Keratinocyte (primary cell): ENCODE measurements at regions not wholly inside any gene's neighbourhood (a gene's known extent, or its start where the extent isn't known, plus 50 kb on each side); places are given as distances from the start of the nearest gene placed in this dataset.

Experiments used
- CTCF ChIP-seq, 3 experiments: IDR thresholded peaks in 1 of 3; conservative IDR thresholded peaks in 1 of 3; optimal IDR thresholded peaks in 1 of 3; 2 replicates in 2 of 3; 3 replicates in 1 of 3; pipeline versions ENCODE3 to v1.5.1; 2011; ENCODE audit warnings: low read length in 3 of 3, mild to moderate bottlenecking in 3 of 3, moderate library complexity in 2 of 3, control low read depth in 1 of 3, inconsistent platforms in 1 of 3; ENCODE audit not compliant: insufficient read depth in 2 of 3; ENCODE audit errors: extremely low read depth in 1 of 3
- EZH2 ChIP-seq: IDR thresholded peaks from one replicate; pipeline ENCODE4 v1.6.1; 2012; ENCODE audit warnings: inconsistent platforms, mild to moderate bottlenecking, low read length, moderate library complexity

GRCh38 chr2:147543056-147543455 is 301.8 kb upstream of the ACVR2A start:
- TF ChIP-seq CTCF (optimal IDR thresholded peaks at IDR 0.05 in 1 of 3, IDR thresholded peaks at IDR 0.05 in 1 of 3, conservative IDR thresholded peaks at IDR 0.05 in 1 of 3; ENCODE audit: extremely low read depth in 1 of 3, insufficient read depth in 2 of 3, low read length in 3 of 3) (no peak), EZH2 (no peak)
